ENCODE measurements at regions not wholly inside any gene's neighbourhood (a gene's known extent, or its start where the extent isn't known, plus 50 kb on each side); places are given as distances from the start of the nearest gene placed in this dataset.

GRCh38 chr6:85747093-85747492 lies 104.4 kb upstream of the SYNCRIP start:
- TF ChIP-seq EZH2 (IDR thresholded peaks at IDR 0.05) (no peak), POLR2AphosphoS5 (IDR thresholded peaks at IDR 0.05; ENCODE audit: borderline replicate concordance, low read depth, low read length) (no peak)

Data from SK-N-MC (cell line).